HG02759 (cell line): ENCODE measurements at regions not wholly inside any gene's neighbourhood (a gene's known extent, or its start where the extent isn't known, plus 50 kb on each side); places are given as distances from the start of the nearest gene placed in this dataset.

Source experiments
- ATAC-seq: cut with Tn5 transposase; IDR thresholded peaks from one replicate; pipeline ENCODE4 v1.9.1; 2021; ENCODE audit warnings: mild to moderate bottlenecking, moderate library complexity; ENCODE audit not compliant: unreplicated experiment

GRCh38 chr6:109295774-109296156, 86.5 kb downstream of the CD164 start:
- no peak for ATAC-seq

- no peak for ATAC-seq
These were observed 87.0 kb downstream of the CD164 start for GRCh38 chr6:109295109-109295773.

- ATAC-seq: no peak
These were observed 89.2 kb downstream of the CD164 start for GRCh38 chr6:109292983-109293586.

GRCh38 chr6:109292420-109292819, 89.8 kb downstream of the CD164 start:
- ATAC-seq: no peak

- no peak for ATAC-seq
These were observed 90.4 kb downstream of the CD164 start for GRCh38 chr6:109291902-109292301.

GRCh38 chr6:109290143-109290931, 91.9 kb downstream of the CD164 start:
- no peak for ATAC-seq

GRCh38 chr6:109285366-109285765, 96.9 kb downstream of the CD164 start:
- ATAC-seq: no peak

GRCh38 chr6:109284675-109285074, 97.6 kb downstream of the CD164 start:
- no peak for ATAC-seq

- ATAC-seq: no peak
These were observed 99.5 kb downstream of the CD164 start for GRCh38 chr6:109282756-109283155.

- ATAC-seq: no peak
These were observed 102.6 kb downstream of the CD164 start for GRCh38 chr6:109279628-109280027.

- no peak for ATAC-seq
These were observed 110.6 kb downstream of the CD164 start for GRCh38 chr6:109271622-109272021.

- no peak for ATAC-seq
These were observed 112.2 kb downstream of the CD164 start for GRCh38 chr6:109269953-109270517.

GRCh38 chr6:109269057-109269456, 113.2 kb downstream of the CD164 start:
- ATAC-seq: no peak

- ATAC-seq: no peak
These were observed 116.7 kb downstream of the CD164 start for GRCh38 chr6:109265530-109265929.

GRCh38 chr6:109263873-109264700, 118.2 kb downstream of the CD164 start:
- no peak for ATAC-seq

GRCh38 chr6:109262261-109262660, 120.0 kb downstream of the CD164 start:
- no peak for ATAC-seq

- ATAC-seq: no peak
These were observed 120.5 kb downstream of the CD164 start for GRCh38 chr6:109261811-109262210.

- ATAC-seq: no peak
These were observed 121.6 kb downstream of the CD164 start for GRCh38 chr6:109260701-109261100.

- ATAC-seq: no peak
These were observed 122.1 kb downstream of the CD164 start for GRCh38 chr6:109260126-109260525.

GRCh38 chr6:109258129-109258528, 124.1 kb downstream of the CD164 start:
- ATAC-seq: no peak

GRCh38 chr6:109257494-109257893, 124.8 kb downstream of the CD164 start:
- no peak for ATAC-seq
